ENCODE measurements at regions not wholly inside any gene's neighbourhood (a gene's known extent, or its start where the extent isn't known, plus 50 kb on each side); places are given as distances from the start of the nearest gene placed in this dataset.

GRCh38 chr10:43801626-43802025 is 152.9 kb upstream of the ZNF32 start:
- DNase-seq (ENCODE audit: low read depth, low spot score) = no peak

- DNase-seq (ENCODE audit: low read depth, low spot score) = no peak
Measured at GRCh38 chr10:43801140-43801539, 152.5 kb upstream of the ZNF32 start.

GRCh38 chr10:43796781-43797180 is 148.1 kb upstream of the ZNF32 start:
- no peak for DNase-seq (ENCODE audit: low read depth, low spot score)

GRCh38 chr10:43795639-43796038 is 147.0 kb upstream of the ZNF32 start:
- no peak for DNase-seq (ENCODE audit: low read depth, low spot score)

GRCh38 chr10:43795093-43795492 is 146.4 kb upstream of the ZNF32 start:
- no peak for DNase-seq (ENCODE audit: low read depth, low spot score)

- no peak for DNase-seq (ENCODE audit: low read depth, low spot score)
Measured at GRCh38 chr10:43794181-43794815, 145.6 kb upstream of the ZNF32 start.

- DNase-seq (ENCODE audit: low read depth, low spot score) = no peak
Measured at GRCh38 chr10:43793704-43794103, 145.0 kb upstream of the ZNF32 start.

- DNase-seq (ENCODE audit: low read depth, low spot score) = no peak
Measured at GRCh38 chr10:43790147-43790546, 141.5 kb upstream of the ZNF32 start.

- DNase-seq (ENCODE audit: low read depth, low spot score) = no peak
Measured at GRCh38 chr10:43785252-43785651, 136.6 kb upstream of the ZNF32 start.

GRCh38 chr10:43782814-43783213 is 134.1 kb upstream of the ZNF32 start:
- DNase-seq (ENCODE audit: low read depth, low spot score) = no peak

GRCh38 chr10:43781480-43782361 is 133.0 kb upstream of the ZNF32 start:
- DNase-seq (ENCODE audit: low read depth, low spot score) = no peak

GRCh38 chr10:43778571-43778970 is 129.9 kb upstream of the ZNF32 start:
- DNase-seq (ENCODE audit: low read depth, low spot score) = no peak

GRCh38 chr10:43775384-43775783 is 126.7 kb upstream of the ZNF32 start:
- DNase-seq (ENCODE audit: low read depth, low spot score) = no peak

GRCh38 chr10:43774234-43774769 is 125.6 kb upstream of the ZNF32 start:
- no peak for DNase-seq (ENCODE audit: low read depth, low spot score)

- DNase-seq (ENCODE audit: low read depth, low spot score) = peak; percentile 11
Measured at GRCh38 chr10:43773736-43774135, 125.1 kb upstream of the ZNF32 start.

GRCh38 chr10:43772171-43772570 is 123.5 kb upstream of the ZNF32 start:
- no peak for DNase-seq (ENCODE audit: low read depth, low spot score)

- DNase-seq (ENCODE audit: low read depth, low spot score) = no peak
Measured at GRCh38 chr10:43771675-43772074, 123.0 kb upstream of the ZNF32 start.

GRCh38 chr10:43765516-43765915 is 116.8 kb upstream of the ZNF32 start:
- no peak for DNase-seq (ENCODE audit: low read depth, low spot score)

- DNase-seq (ENCODE audit: low read depth, low spot score) = no peak
Measured at GRCh38 chr10:43763846-43764245, 115.2 kb upstream of the ZNF32 start.

GRCh38 chr10:43760514-43760913 is 111.8 kb upstream of the ZNF32 start:
- DNase-seq (ENCODE audit: low read depth, low spot score) = no peak

GRCh38 chr10:43759216-43759615 is 110.5 kb upstream of the ZNF32 start:
- DNase-seq (ENCODE audit: low read depth, low spot score) = no peak

- no peak for DNase-seq (ENCODE audit: low read depth, low spot score)
Measured at GRCh38 chr10:43756341-43756740, 107.7 kb upstream of the ZNF32 start.
